ENCODE measurements at regions not wholly inside any gene's neighbourhood (a gene's known extent, or its start where the extent isn't known, plus 50 kb on each side); places are given as distances from the start of the nearest gene placed in this dataset.

DNA sequence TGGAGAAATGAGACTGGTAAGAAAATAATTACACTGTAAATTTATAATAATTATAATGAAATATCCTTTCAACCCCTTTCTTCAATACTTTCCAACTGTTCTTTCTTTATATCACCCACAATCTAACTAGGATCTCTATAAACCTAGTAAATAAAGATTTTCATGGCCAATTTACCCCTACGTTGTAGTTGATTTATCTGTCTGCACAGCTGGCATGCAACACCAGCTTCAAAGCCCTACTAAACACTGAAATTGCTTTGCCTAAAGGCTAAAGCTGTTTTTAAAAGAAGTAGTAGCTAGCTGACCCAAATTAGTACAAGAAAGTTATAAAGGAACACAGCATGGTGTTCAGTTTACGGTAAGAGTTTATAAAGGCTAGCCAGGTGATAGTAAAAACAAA is 140.1 kb downstream of the NOL4 start:
- TF ChIP-seq, protein P1, sequence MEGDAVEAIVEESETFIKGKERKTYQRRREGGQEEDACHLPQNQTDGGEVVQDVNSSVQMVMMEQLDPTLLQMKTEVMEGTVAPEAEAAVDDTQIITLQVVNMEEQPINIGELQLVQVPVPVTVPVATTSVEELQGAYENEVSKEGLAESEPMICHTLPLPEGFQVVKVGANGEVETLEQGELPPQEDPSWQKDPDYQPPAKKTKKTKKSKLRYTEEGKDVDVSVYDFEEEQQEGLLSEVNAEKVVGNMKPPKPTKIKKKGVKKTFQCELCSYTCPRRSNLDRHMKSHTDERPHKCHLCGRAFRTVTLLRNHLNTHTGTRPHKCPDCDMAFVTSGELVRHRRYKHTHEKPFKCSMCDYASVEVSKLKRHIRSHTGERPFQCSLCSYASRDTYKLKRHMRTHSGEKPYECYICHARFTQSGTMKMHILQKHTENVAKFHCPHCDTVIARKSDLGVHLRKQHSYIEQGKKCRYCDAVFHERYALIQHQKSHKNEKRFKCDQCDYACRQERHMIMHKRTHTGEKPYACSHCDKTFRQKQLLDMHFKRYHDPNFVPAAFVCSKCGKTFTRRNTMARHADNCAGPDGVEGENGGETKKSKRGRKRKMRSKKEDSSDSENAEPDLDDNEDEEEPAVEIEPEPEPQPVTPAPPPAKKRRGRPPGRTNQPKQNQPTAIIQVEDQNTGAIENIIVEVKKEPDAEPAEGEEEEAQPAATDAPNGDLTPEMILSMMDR (IDR thresholded peaks at IDR 0.05) = no peak
- TF ChIP-seq EP300 (IDR thresholded peaks at IDR 0.05) = no peak

Data from ovary (tissue), 3 donors.